HL-60 (cell line): ENCODE measurements at regions not wholly inside any gene's neighbourhood (a gene's known extent, or its start where the extent isn't known, plus 50 kb on each side); places are given as distances from the start of the nearest gene placed in this dataset.

ENCODE experiments used
- DNase-seq, 2 experiments: peaks; one replicate each; pipeline ENCODE4 v3.0.0-alpha.2; 2010 to 2020; ENCODE audit warnings: low read depth in 1 of 2, low spot score in 1 of 2
- H3K27ac ChIP-seq: fragments of 250-450 bp; sonication (Bioruptor Pico); replicated peaks from 2 replicates; pipeline ENCODE4 v1.5.1; 2020; ENCODE audit warnings: mild to moderate bottlenecking, moderate library complexity
- H3K27me3 ChIP-seq: fragments of 250-450 bp; sonication (Bioruptor Pico); 2 replicates; pipeline ENCODE4 v1.5.1; 2021; ENCODE audit warnings: mild to moderate bottlenecking, moderate library complexity; ENCODE audit not compliant: insufficient read depth, poor library complexity, severe bottlenecking
- H3K4me3 ChIP-seq: replicated peaks from 2 replicates; pipeline ENCODE4 v1.5.1; 2011; ENCODE audit warnings: mild to moderate bottlenecking, control low read depth, low read length; ENCODE audit not compliant: insufficient read depth
- CTCF ChIP-seq: IDR thresholded peaks from one replicate; pipeline ENCODE4 v1.5.1; 2011; ENCODE audit warnings: low read length, control low read depth, inconsistent platforms; ENCODE audit not compliant: insufficient read depth
- GABPA ChIP-seq: IDR thresholded peaks from 2 replicates; pipeline ENCODE4 v1.6.1; 2012; ENCODE audit warnings: low read depth
- POLR2AphosphoS5 ChIP-seq: IDR thresholded peaks from 2 replicates; pipeline ENCODE4 v1.6.1; 2012; ENCODE audit warnings: low read depth
- REST ChIP-seq: IDR thresholded peaks from 2 replicates; pipeline ENCODE4 v1.6.1; 2012; ENCODE audit warnings: low read depth; ENCODE audit not compliant: insufficient replicate concordance
- SPI1 ChIP-seq: IDR thresholded peaks from 2 replicates; pipeline ENCODE4 v1.6.1; 2012; ENCODE audit warnings: low read depth, mild to moderate bottlenecking, borderline replicate concordance

GRCh38 chr13:107348925-107349324 is 781.0 kb upstream of the ARGLU1 start:
- TF ChIP-seq SPI1 (no peak), CTCF (no peak), GABPA (no peak), REST (no peak), POLR2AphosphoS5 (no peak)
- DNase-seq, result no peak
- H3K4me3 ChIP-seq, result no peak overlapping the region
- H3K27ac ChIP-seq, result no peak overlapping the region
- no peaks in the 10 kb centered on the region for H3K27me3 ChIP-seq

- Histone ChIP-seq H3K27ac (no peak overlapping the region), H3K4me3 (no peak overlapping the region), H3K27me3 (no peaks in the 10 kb centered on the region)
- TF ChIP-seq GABPA (no peak), REST (no peak), SPI1 (no peak), POLR2AphosphoS5 (no peak), CTCF (no peak)
- no peak for DNase-seq
Observed at GRCh38 chr13:107348471-107348870, 780.5 kb upstream of the ARGLU1 start.

GRCh38 chr13:107347641-107348369 is 779.9 kb upstream of the ARGLU1 start:
- Histone ChIP-seq H3K27ac (no peak overlapping the region), H3K4me3 (no peak overlapping the region), H3K27me3 (no peaks in the 10 kb centered on the region)
- no peak for DNase-seq
- TF ChIP-seq GABPA (no peak), SPI1 (no peak)

- no peak for DNase-seq
- no peaks in the 10 kb centered on the region for H3K27me3 ChIP-seq
- H3K4me3 ChIP-seq, result no peak overlapping the region
- no peak overlapping the region for H3K27ac ChIP-seq
- TF ChIP-seq SPI1 (no peak), POLR2AphosphoS5 (no peak), GABPA (no peak), CTCF (no peak), REST (no peak)
Observed at GRCh38 chr13:107342747-107343146, 774.8 kb upstream of the ARGLU1 start.
